Skeletal muscle tissue (tissue), 3 donors: ENCODE measurements at regions not wholly inside any gene's neighbourhood (a gene's known extent, or its start where the extent isn't known, plus 50 kb on each side); places are given as distances from the start of the nearest gene placed in this dataset.

Experiments
- H3K27ac ChIP-seq: one replicate; pipeline ENCODE4 v1.7.0; 2013; ENCODE audit warnings: mild to moderate bottlenecking, low read depth, low read length, inconsistent platforms
- H3K27me3 ChIP-seq, 3 donors: one replicate each; pipeline ENCODE4 v1.7.0; 2013; ENCODE audit warnings: low read length in 3 of 3; ENCODE audit not compliant: control insufficient read depth in 3 of 3, insufficient read depth in 3 of 3
- H3K36me3 ChIP-seq, 3 donors: one replicate each; pipeline ENCODE4 v1.7.0; 2013; ENCODE audit warnings: low read length in 3 of 3; ENCODE audit not compliant: control insufficient read depth in 3 of 3, insufficient read depth in 3 of 3
- H3K4me1 ChIP-seq, 3 donors: one replicate each; pipeline ENCODE4 v1.7.0; 2013; ENCODE audit warnings: low read length in 3 of 3, mild to moderate bottlenecking in 3 of 3; ENCODE audit not compliant: control insufficient read depth in 3 of 3, insufficient read depth in 3 of 3
- H3K4me3 ChIP-seq, 3 donors: one replicate each; pipeline ENCODE4 v1.7.0; 2013; ENCODE audit warnings: low read length in 3 of 3
- H3K9ac ChIP-seq, 3 donors: one replicate each; pipeline ENCODE4 v1.7.0; 2013; ENCODE audit warnings: low read length in 3 of 3, mild to moderate bottlenecking in 3 of 3, moderate library complexity in 2 of 3, low read depth in 1 of 3
- H3K9me3 ChIP-seq, 3 donors: one replicate each; pipeline ENCODE4 v1.7.0; 2013; ENCODE audit warnings: low read length in 3 of 3; ENCODE audit not compliant: control insufficient read depth in 3 of 3
- donor health status: Osteomylitis.

DNA sequence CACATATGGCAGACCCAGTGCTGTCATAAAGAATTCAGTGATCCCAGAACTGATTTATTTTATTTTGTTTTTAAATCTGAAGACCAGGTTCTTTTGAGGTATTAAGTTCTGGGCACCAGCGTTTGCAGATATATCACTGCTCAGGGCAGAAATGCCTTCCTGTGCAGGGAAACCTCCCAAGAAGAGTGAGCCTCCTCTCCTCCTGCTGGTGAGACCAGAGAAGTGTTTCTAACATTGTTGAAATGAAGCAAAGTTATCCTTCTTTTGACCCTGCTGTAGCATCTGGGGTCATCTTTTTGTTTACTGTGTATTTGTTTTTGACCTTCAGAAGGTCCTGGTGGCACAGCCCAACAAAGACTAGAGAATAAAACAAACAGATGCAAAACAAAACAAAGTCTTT, 94.0 kb downstream of the AQP4 start:
- no peaks in the 10 kb centered on the region for H3K36me3 ChIP-seq
- H3K27ac ChIP-seq: no peak overlapping the region
- H3K9ac ChIP-seq: no peak overlapping the region

GRCh38 chr18:26768385-26768784, 97.1 kb downstream of the AQP4 start:
- Histone ChIP-seq H3K36me3 (no peaks in the 10 kb centered on the region), H3K9me3 (peaks cover 0 to 2% (median 0%) of the 10 kb centered on the region in 3 donors), H3K27me3 (no peaks in the 10 kb centered on the region), H3K9ac (no peak overlapping the region), H3K4me3 (no peak overlapping the region), H3K4me1 (no peaks in the 10 kb centered on the region), H3K27ac (no peak overlapping the region)

More for the DNA sequence above, 94.0 kb downstream of the AQP4 start:
- Histone ChIP-seq H3K4me1 (no peaks in the 10 kb centered on the region), H3K4me3 (no peak overlapping the region), H3K9me3 (peaks cover 0 to 2% (median 0%) of the 10 kb centered on the region in 3 donors), H3K27me3 (peaks cover 0 to 2% (median 0%) of the 10 kb centered on the region in 3 donors)

- no peak overlapping the region for H3K9ac ChIP-seq
- H3K36me3 ChIP-seq: no peaks in the 10 kb centered on the region
- peaks cover 0 to 2% (median 0%) of the 10 kb centered on the region in 3 donors for H3K9me3 ChIP-seq
- H3K27me3 ChIP-seq: peaks cover 0 to 4% (median 0%) of the 10 kb centered on the region in 3 donors
- no peak overlapping the region for H3K4me3 ChIP-seq
- H3K4me1 ChIP-seq: no peaks in the 10 kb centered on the region
- no peak overlapping the region for H3K27ac ChIP-seq
Measured at GRCh38 chr18:26765498-26765897, 100.0 kb downstream of the AQP4 start.

DNA sequence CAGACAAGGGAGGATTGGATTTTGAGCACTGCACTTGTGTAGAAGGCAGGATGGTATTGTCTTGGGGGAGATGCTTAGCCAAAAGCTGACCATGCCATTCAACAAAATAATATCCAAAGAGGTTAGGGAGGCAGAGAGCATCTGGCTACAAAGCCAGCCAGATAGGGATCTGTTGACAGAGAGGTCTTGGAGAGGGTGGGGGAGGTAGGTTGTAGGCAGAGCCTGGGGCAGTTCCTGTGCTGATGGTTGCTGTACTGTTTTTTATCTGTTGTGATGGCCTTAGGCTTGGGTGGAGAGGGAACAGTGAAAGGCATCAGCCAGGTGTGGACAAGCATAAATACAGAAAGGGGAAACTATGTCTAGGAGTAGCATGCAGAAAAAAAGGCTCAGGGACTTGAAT, 100.9 kb downstream of the AQP4 start:
- Histone ChIP-seq H3K9me3 (peaks cover 0 to 2% (median 0%) of the 10 kb centered on the region in 3 donors), H3K27ac (no peak overlapping the region), H3K36me3 (no peaks in the 10 kb centered on the region), H3K27me3 (peaks cover 0 to 4% (median 0%) of the 10 kb centered on the region in 3 donors), H3K4me1 (no peaks in the 10 kb centered on the region), H3K4me3 (no peak overlapping the region), H3K9ac (no peak overlapping the region)

GRCh38 chr18:26764177-26764576, 101.3 kb downstream of the AQP4 start:
- no peak overlapping the region for H3K9ac ChIP-seq
- no peaks in the 10 kb centered on the region for H3K36me3 ChIP-seq
- H3K27me3 ChIP-seq: peaks cover 0 to 4% (median 0%) of the 10 kb centered on the region in 3 donors

DNA sequence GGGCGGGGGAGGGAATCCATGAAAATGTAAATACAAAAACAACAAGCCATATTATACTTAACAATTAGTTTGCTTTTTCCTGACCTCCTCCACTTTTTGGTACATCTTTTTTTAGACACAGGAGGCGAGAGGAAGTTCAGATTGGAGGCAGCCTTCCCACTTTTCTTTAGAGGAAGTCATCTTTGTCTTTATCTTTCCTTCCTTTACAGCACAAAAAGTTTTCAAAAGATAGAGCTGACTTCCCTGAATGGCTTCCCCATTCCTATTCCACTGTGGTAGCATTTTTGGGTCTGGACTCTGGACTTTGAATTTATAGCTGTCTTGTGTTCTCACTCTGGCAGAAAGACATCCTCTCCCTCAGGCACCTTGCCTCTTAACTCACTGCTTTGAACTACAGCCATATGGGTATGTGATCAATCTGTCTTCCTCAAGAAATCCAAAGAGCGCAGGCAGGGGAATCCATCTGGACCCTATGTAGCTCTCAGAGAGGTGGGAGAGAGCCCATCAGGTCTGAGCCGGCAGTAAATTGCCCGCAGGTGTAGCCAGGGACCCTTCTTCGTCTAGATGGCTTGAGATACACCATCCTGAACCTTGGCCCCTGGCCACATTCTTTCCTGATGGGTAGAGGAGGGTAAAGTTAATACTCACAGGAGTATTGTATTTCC, 101.9 kb downstream of the AQP4 start:
- Histone ChIP-seq H3K27me3 (peaks cover 0 to 4% (median 0%) of the 10 kb centered on the region in 3 donors), H3K4me1 (no peaks in the 10 kb centered on the region), H3K36me3 (no peaks in the 10 kb centered on the region), H3K4me3 (no peak overlapping the region), H3K9me3 (peaks cover 0 to 2% (median 0%) of the 10 kb centered on the region in 3 donors), H3K9ac (no peak overlapping the region), H3K27ac (no peak overlapping the region)

More at GRCh38 chr18:26764177-26764576, 101.3 kb downstream of the AQP4 start:
- Histone ChIP-seq H3K4me1 (no peaks in the 10 kb centered on the region), H3K4me3 (no peak overlapping the region), H3K9me3 (peaks cover 0 to 2% (median 0%) of the 10 kb centered on the region in 3 donors), H3K27ac (no peak overlapping the region)

- Histone ChIP-seq H3K27me3 (peaks cover 0 to 4% (median 0%) of the 10 kb centered on the region in 3 donors), H3K9me3 (no peaks in the 10 kb centered on the region), H3K27ac (no peak overlapping the region), H3K4me1 (no peaks in the 10 kb centered on the region), H3K4me3 (no peak overlapping the region), H3K36me3 (no peaks in the 10 kb centered on the region), H3K9ac (no peak overlapping the region)
Measured at GRCh38 chr18:26757263-26758019, 108.1 kb downstream of the AQP4 start.

DNA sequence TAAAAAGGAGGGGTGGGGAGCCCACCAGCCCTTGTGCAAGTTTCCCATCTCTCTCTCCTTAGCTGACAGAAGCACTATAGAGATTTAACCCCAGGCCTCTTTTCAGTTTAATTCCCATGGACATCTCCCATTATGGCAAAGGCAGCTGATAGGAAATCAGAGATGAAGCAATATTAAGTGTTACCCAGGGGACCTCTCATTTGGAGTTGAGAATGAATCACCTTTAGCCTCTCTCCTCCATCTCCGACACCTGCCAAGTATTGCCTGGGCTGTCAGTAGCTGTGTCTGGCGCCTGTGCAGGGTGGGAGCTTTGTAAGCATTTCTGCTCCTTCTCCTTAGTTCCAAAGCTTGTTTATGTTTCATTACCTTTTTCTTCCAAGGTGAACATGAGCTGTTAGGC, 109.0 kb downstream of the AQP4 start:
- no peaks in the 10 kb centered on the region for H3K9me3 ChIP-seq
- no peak overlapping the region for H3K4me3 ChIP-seq
- H3K27ac ChIP-seq: no peak overlapping the region
- no peaks in the 10 kb centered on the region for H3K36me3 ChIP-seq
- H3K9ac ChIP-seq: no peak overlapping the region
- H3K27me3 ChIP-seq: peaks cover 0 to 4% (median 0%) of the 10 kb centered on the region in 3 donors
- H3K4me1 ChIP-seq: no peaks in the 10 kb centered on the region

GRCh38 chr18:26746826-26747475, 118.6 kb downstream of the AQP4 start:
- no peaks in the 10 kb centered on the region for H3K36me3 ChIP-seq
- no peaks in the 10 kb centered on the region for H3K9me3 ChIP-seq
- H3K4me3 ChIP-seq: no peak overlapping the region
- H3K27ac ChIP-seq: no peak overlapping the region
- no peak overlapping the region for H3K9ac ChIP-seq
- H3K4me1 ChIP-seq: peaks cover 0 to 3% (median 0%) of the 10 kb centered on the region in 3 donors
- H3K27me3 ChIP-seq: peaks cover 0 to 4% (median 2%) of the 10 kb centered on the region in 3 donors

DNA sequence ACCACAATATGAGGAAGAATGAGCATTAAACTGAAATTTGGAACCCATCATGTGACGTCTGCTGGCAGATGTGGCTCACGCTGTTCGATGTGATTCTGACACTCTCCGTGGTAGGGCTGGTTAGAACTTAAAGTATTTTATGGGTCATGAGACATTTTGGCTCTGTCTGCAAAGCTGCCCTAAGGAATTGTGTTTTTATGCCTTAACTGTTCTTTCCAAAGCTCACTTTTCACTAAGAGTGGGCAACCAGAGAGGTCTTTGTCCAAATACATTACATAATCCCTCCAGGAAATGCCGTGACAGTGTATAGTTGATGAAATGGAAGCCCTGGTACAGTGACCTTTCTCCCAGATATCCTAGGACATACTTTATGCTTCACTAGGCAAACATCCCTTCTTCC, 119.1 kb downstream of the AQP4 start:
- Histone ChIP-seq H3K36me3 (no peaks in the 10 kb centered on the region), H3K27ac (no peak overlapping the region), H3K27me3 (peaks cover 0 to 4% (median 2%) of the 10 kb centered on the region in 3 donors), H3K9ac (no peak overlapping the region), H3K9me3 (no peaks in the 10 kb centered on the region), H3K4me3 (no peak overlapping the region), H3K4me1 (peaks cover 0 to 3% (median 0%) of the 10 kb centered on the region in 3 donors)
